Ovary (tissue), 7 donors: ENCODE measurements at regions not wholly inside any gene's neighbourhood (a gene's known extent, or its start where the extent isn't known, plus 50 kb on each side); places are given as distances from the start of the nearest gene placed in this dataset.

Experiments
- DNase-seq, 5 donors: peaks; one replicate each; pipeline ENCODE4 v3.0.0-alpha.2; 2019 to 2020
- H3K27ac ChIP-seq, 2 donors: fragments of 200-600 bp; one replicate each; pipeline versions ENCODE4 v1.5.1 to v1.8.0; 2019 to 2022
- H3K27me3 ChIP-seq: fragments of 200-600 bp; one replicate; pipeline ENCODE4 v1.8.0; 2022
- H3K36me3 ChIP-seq: fragments of 200-600 bp; sonication (generic); one replicate; pipeline ENCODE4 v1.5.1; 2019
- H3K4me1 ChIP-seq: one replicate; pipeline ENCODE4 v1.8.1; 2013; ENCODE audit warnings: mild to moderate bottlenecking, moderate library complexity; ENCODE audit not compliant: insufficient read depth
- H3K4me3 ChIP-seq: fragments of 200-600 bp; sonication (generic); one replicate; pipeline ENCODE4 v1.5.1; 2017
- H3K9me3 ChIP-seq, 2 donors: fragments of 200-600 bp in 1 of 2; sonication (generic) in 1 of 2; one replicate each; pipeline versions ENCODE4 v1.5.1 to v1.8.1; 2013 to 2019; ENCODE audit warnings: mild to moderate bottlenecking in 1 of 2, moderate library complexity in 1 of 2
- CTCF ChIP-seq, 3 donors: fragments of 450-650 bp in 2 of 3; fragments of 200-600 bp in 1 of 3; IDR thresholded peaks; one replicate each; pipeline versions ENCODE4 v1.5.1 to v1.8.0; 2016 to 2022; ENCODE audit warnings: antibody characterized with exemption in 3 of 3, mild to moderate bottlenecking in 1 of 3
- EP300 ChIP-seq: sonication (generic); formaldehyde crosslinking; IDR thresholded peaks from one replicate; pipeline ENCODE4 v1.6.1; 2017; ENCODE audit warnings: antibody characterized with exemption
- POLR2A ChIP-seq: fragments of 450-650 bp; IDR thresholded peaks from one replicate; pipeline ENCODE4 v1.6.1; 2017; ENCODE audit warnings: antibody characterized with exemption, mild to moderate bottlenecking, moderate library complexity
- WGBS, 3 donors: extraction: QIAGEN DNeasy Blood & Tissue Kit in 1 of 3; methylation state at CpG; one replicate each; pipeline versions ENCODE4 v1.1.5 to v1.1.7; 2013 to 2017; 5-methylcytosine and 5-hydroxymethylcytosine counted together
- intact Hi-C, 4 donors: fragments of 100-400 bp; cut with DNase I; formaldehyde crosslinking; loops; one replicate each; pipeline versions ENCODE4 v1.11.0 to v1.15.1; 2022 to 2023
- donor health status: DM: no; HTN: no; CAD: no; lungs with moderate emphysema.
- donor health status: DM: no; HTN: no; CAD: no.
- donor health status: Bipolar disorder and iron deficiency.
- donor health status: DM: no; HTN: no; CAD: no.
- donor health status: DM: yes; HTN: yes; CAD: no.

DNA sequence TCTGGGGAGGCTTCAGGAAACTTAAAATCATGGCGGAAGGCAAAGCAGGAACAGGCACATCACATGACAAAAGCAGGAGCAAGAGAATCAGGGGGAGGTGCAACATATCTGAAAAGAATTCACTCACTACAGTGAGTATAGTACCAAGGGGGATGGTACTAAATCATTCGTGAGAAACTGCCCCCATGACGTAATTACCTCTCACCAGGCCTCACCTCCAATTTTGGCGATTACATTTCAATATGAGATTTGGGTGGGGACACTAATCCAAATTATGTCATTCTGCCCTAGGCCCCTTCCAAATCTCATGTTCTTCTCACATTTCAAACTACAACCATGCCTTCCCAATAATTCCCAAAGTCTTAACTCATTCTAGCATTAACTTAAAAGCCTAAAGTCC lies 740.8 kb upstream of the SOX11 start:
- intact Hi-C loops, result no loop called here
- Histone ChIP-seq H3K4me3 (no peak overlapping the region), H3K9me3 (no peaks in the 10 kb centered on the region), H3K27me3 (no peaks in the 10 kb centered on the region), H3K27ac (no peak overlapping the region), H3K36me3 (no peaks in the 10 kb centered on the region), H3K4me1 (no peaks in the 10 kb centered on the region)
- WGBS, 3 donors, result 92 to 99% (median 95%) methylated on average over 4 of the region's 4 CpGs
- TF ChIP-seq EP300, result no peak
- TF ChIP-seq CTCF (IDR thresholded peaks at IDR 0.05), result no peak
- TF ChIP-seq POLR2A, result no peak
- DNase-seq, result no peak

- no peaks in the 10 kb centered on the region for H3K9me3 ChIP-seq
- H3K4me3 ChIP-seq, result no peak overlapping the region
- TF ChIP-seq EP300 (no peak), CTCF (IDR thresholded peaks at IDR 0.05) (no peak), POLR2A (no peak)
- DNase-seq, result no peak
- no peaks in the 10 kb centered on the region for H3K27me3 ChIP-seq
- intact Hi-C loops, result no loop called here
- H3K36me3 ChIP-seq, result no peaks in the 10 kb centered on the region
- 40 to 80% (median 80%) methylated on average over 1 of the region's 1 CpG for WGBS, 3 donors
- H3K27ac ChIP-seq, result no peak overlapping the region
- H3K4me1 ChIP-seq, result no peaks in the 10 kb centered on the region
Observed at GRCh38 chr2:4959219-4959618, 733.0 kb upstream of the SOX11 start.

DNA sequence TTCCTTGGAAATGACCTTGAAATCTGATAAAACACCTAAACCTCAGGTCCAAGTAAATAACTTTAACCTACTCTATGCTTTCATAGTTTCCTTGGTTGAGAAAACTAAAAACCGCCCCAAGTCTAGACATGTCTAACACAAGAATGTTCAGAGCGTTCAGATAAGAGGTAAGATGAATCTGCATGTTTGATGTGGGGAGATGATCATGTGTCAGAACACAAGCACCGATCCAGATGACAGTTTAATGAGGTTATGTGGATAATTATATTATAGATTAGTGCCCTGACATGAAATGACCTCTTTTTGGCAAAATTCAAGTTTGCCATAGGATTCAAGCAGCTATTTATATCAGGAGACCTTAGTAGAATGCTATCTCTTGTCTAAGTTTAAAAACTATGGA lies 729.8 kb upstream of the SOX11 start:
- Histone ChIP-seq H3K27ac (no peak overlapping the region), H3K4me3 (no peak overlapping the region), H3K36me3 (no peaks in the 10 kb centered on the region), H3K27me3 (no peaks in the 10 kb centered on the region), H3K9me3 (no peaks in the 10 kb centered on the region), H3K4me1 (no peaks in the 10 kb centered on the region)
- intact Hi-C loops, result no loop called here
- no peak for DNase-seq
- 37 to 67% (median 44%) methylated on average over 3 of the region's 3 CpGs for WGBS, 3 donors
- no peak for TF ChIP-seq CTCF (IDR thresholded peaks at IDR 0.05)
- no peak for TF ChIP-seq EP300
- TF ChIP-seq POLR2A, result no peak

DNA sequence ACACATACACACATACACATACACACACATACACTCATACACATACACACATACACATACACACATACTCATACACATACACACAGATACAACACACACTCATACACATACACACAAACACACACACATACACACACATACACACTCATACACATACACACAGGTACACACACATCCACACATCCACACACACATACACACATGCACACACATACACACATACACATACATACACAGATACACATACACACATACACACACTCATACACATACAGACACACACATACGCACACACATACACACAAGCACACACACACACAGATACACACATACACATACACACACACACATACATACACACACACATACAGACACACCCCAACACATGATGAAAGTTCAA lies 729.1 kb upstream of the SOX11 start:
- H3K27ac ChIP-seq, result no peak overlapping the region
- H3K27me3 ChIP-seq, result no peaks in the 10 kb centered on the region
- no peak overlapping the region for H3K4me3 ChIP-seq
- intact Hi-C loops, result no loop called here
- DNase-seq, result no peak
- TF ChIP-seq POLR2A (no peak), EP300 (no peak), CTCF (IDR thresholded peaks at IDR 0.05) (no peak)
- no peaks in the 10 kb centered on the region for H3K4me1 ChIP-seq
- H3K9me3 ChIP-seq, result no peaks in the 10 kb centered on the region
- WGBS, 3 donors, result 93 to 96% (median 95%) methylated on average over 1 of the region's 1 CpG
- H3K36me3 ChIP-seq, result no peaks in the 10 kb centered on the region

- no peaks in the 10 kb centered on the region for H3K9me3 ChIP-seq
- DNase-seq, result no peak
- TF ChIP-seq POLR2A, result no peak
- no peak for TF ChIP-seq EP300
- TF ChIP-seq CTCF (IDR thresholded peaks at IDR 0.05), result no peak
- H3K4me3 ChIP-seq, result no peak overlapping the region
- intact Hi-C loops, result no loop called here
- no peak overlapping the region for H3K27ac ChIP-seq
- no peaks in the 10 kb centered on the region for H3K27me3 ChIP-seq
- no peaks in the 10 kb centered on the region for H3K36me3 ChIP-seq
- 72 to 79% (median 79%) methylated on average over 13 of the region's 13 CpGs for WGBS, 3 donors
- no peaks in the 10 kb centered on the region for H3K4me1 ChIP-seq
Observed at GRCh38 chr2:4964001-4964540, 728.1 kb upstream of the SOX11 start.
